Astrocyte of the spinal cord (primary cell): ENCODE measurements at regions not wholly inside any gene's neighbourhood (a gene's known extent, or its start where the extent isn't known, plus 50 kb on each side); places are given as distances from the start of the nearest gene placed in this dataset.

ENCODE experiments used
- DNase-seq: peaks from one replicate; pipeline ENCODE4 v3.0.0; 2011; ENCODE audit warnings: low read depth, low spot score
- H3K4me3 ChIP-seq: 2 replicates; pipeline ENCODE4 v1.5.1; 2011; ENCODE audit warnings: low read depth, mild to moderate bottlenecking, low read length, moderate library complexity
- in situ Hi-C: cut with HindIII; loops from 2 replicates; pipeline ENCODE4 v1.10.0; 2017; ENCODE audit warnings: low sequenced_read_pairs
- TF ChIP-seq, protein P1 (sequence below): IDR thresholded peaks from 2 replicates; pipeline ENCODE4 v1.5.1; 2012; ENCODE audit warnings: low read depth, mild to moderate bottlenecking, low read length, inconsistent platforms

DNA sequence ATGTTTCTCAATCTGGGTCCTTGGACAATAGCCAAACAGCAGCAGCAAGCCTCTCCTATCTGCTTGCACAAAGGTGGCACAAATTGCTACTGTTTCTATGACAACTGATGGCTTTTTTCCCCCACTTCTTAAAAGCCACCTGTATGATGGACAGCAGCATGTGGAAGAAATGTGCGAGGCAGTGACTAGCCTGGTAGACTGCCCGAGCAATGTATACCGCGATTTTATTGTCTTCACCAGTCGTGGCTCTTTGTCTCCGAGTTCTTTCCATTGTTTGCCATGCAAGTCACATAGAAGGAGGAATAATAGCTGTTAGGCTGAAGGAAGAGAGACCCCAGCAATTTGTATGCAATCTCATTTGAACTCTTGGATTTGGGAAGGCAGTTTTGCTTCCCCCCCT is 79.4 kb downstream of the S1PR1 start:
- DNase-seq: no peak
- H3K4me3 ChIP-seq: no peak overlapping the region
- TF ChIP-seq, protein P1, sequence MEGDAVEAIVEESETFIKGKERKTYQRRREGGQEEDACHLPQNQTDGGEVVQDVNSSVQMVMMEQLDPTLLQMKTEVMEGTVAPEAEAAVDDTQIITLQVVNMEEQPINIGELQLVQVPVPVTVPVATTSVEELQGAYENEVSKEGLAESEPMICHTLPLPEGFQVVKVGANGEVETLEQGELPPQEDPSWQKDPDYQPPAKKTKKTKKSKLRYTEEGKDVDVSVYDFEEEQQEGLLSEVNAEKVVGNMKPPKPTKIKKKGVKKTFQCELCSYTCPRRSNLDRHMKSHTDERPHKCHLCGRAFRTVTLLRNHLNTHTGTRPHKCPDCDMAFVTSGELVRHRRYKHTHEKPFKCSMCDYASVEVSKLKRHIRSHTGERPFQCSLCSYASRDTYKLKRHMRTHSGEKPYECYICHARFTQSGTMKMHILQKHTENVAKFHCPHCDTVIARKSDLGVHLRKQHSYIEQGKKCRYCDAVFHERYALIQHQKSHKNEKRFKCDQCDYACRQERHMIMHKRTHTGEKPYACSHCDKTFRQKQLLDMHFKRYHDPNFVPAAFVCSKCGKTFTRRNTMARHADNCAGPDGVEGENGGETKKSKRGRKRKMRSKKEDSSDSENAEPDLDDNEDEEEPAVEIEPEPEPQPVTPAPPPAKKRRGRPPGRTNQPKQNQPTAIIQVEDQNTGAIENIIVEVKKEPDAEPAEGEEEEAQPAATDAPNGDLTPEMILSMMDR: no peak
- in situ Hi-C loops: no loop called here

DNA sequence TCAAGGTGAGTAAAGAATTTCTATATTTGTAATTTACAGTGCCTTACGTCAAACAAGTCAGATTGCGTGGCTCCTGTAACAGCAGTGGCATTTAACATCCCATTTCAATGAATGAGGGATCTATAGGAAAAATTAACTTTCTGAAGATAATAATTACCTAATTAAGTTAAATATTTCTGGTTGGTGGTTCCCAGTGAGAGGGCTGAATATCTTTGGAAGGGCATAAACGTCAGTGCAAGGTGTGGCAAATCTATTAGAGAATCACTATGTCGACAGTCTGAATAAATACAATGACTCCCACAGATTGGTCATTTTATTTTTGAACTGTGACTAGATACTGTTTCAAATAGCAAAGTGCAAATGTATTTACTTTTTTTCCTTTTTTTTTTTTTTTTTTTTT is 80.0 kb downstream of the S1PR1 start:
- no peak overlapping the region for H3K4me3 ChIP-seq
- TF ChIP-seq, protein P1: no peak
- in situ Hi-C loops: no loop called here
- DNase-seq: no peak

DNA sequence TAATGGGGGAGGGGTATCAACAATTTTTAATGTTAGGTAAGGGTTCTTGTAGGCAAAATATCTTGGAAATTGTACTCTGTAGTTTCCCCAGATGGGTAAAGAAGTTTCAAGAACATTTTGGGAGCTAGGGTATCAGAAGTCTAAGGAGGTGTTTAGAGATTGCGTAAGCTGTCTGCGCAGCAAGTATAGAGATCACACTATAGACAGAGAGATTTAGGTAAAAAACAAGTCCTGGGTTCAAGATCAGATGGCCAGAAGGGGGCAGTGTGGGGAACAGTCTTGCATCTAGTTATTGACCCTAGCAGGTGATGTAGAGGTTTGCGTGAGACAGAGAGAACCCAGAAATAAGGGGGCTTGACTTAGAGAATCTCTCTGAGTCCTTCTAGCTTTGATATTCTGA is 80.8 kb downstream of the S1PR1 start:
- DNase-seq: no peak
- TF ChIP-seq, protein P1: no peak
- H3K4me3 ChIP-seq: no peak overlapping the region
- in situ Hi-C loops: no loop called here

DNA sequence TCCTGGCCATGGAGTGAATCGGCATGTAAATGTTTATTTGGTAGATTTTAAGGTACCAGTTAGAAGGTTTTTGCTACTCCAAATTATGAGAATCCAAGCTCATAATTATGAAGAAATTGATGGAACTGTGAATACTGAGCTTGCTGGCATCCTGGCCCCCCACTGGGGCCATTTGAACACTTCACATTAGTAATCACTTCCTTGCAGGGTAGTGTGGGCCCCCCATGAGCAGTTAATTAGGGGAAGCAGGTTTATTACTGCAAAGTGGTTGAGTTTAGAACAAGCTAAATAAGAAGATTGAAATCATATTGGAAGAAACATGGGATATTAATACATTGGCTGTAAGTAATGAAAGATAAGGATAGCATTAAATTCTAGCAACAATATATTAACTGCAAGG is 86.7 kb downstream of the S1PR1 start:
- H3K4me3 ChIP-seq: no peak overlapping the region
- TF ChIP-seq, protein P1: no peak
- no peak for DNase-seq

DNA sequence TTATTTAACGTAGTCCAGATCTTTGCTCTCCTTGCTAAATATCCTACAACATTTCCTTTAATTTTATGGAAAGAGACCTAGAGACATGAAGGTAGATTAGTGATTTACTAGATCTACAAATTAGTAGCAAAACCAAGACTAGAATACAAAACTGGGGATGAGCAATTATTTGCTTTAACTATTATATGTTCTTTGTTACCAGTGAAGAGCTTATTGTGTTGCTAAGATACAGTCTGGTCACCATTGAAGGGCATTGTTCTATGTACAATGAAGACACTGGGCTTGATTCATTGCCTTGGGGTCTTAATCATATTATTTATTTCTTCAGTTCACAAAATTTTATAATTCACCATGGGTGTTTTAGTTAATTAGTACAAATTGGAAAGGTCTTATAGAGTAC is 88.3 kb downstream of the S1PR1 start:
- DNase-seq: no peak

More for the DNA sequence above, 86.7 kb downstream of the S1PR1 start:
- in situ Hi-C loops: no loop called here

DNA sequence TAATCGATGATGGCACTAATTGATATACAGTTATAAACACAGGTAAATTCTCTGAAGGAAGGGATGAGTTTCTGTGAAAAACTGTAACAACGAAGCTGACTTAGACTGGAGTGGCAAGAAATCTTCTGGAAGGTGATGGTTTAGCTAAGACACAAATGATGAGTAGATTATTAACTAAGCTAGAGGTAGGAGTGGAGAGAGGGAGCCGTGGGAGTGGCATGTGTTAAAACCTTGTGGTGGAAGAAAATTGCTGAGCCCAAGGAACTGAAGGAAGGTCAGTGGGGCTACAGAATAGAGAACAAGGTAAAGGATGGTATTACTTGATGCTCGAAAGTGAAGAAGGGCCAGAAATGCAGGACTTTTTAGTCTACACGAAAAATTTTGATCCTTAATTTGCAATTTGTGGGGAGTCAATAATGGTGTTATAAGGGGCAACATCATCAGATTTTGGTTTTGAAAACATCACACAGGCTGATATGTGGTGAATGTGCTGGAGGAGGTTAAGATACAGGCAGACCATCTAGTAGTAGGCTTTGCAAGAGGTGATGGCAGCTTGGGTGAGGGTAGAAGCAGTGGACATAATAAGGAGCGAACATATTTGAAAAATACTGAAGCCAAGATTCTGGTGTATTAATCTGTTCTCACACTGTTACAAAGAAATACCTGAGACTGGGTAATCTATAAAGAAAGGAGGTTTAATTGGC is 93.8 kb downstream of the S1PR1 start:
- TF ChIP-seq, protein P1: no peak
- no peak overlapping the region for H3K4me3 ChIP-seq
- in situ Hi-C loops: no loop called here
- DNase-seq: no peak

More for the DNA sequence above, 88.3 kb downstream of the S1PR1 start:
- in situ Hi-C loops: no loop called here
- TF ChIP-seq, protein P1: no peak
- no peak overlapping the region for H3K4me3 ChIP-seq

DNA sequence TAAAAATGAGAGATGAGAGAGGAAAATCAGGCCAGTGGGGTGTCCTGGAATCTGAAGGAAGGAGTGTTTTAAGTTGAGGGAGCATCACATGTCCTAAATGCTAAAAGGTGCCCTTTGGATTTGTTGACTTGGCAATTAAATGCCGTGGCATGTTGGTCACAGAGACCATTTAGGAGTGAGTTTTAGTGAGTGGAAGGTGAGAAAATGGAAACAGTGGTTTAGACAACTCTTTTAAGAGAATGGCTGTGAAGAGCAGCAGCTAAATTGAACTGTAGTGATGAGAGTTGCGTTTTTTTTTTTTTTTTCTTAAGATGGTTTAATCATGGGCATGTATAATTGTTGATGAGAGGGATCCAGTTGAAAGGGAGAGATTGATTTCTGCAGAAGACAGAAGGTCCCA is 95.0 kb downstream of the S1PR1 start:
- in situ Hi-C loops: no loop called here
- TF ChIP-seq, protein P1: no peak
- DNase-seq: no peak
- H3K4me3 ChIP-seq: no peak overlapping the region
